H9 (cell line): ENCODE measurements at regions not wholly inside any gene's neighbourhood (a gene's known extent, or its start where the extent isn't known, plus 50 kb on each side); places are given as distances from the start of the nearest gene placed in this dataset.

ENCODE experiments used
- DNase-seq: peaks from one replicate; pipeline ENCODE4 v3.0.0-alpha.2; 2017
- H2AFZ ChIP-seq: one replicate; pipeline ENCODE4 v1.6.1; 2013; ENCODE audit warnings: mild to moderate bottlenecking, low read length, control low read depth, moderate library complexity
- H2AK5ac ChIP-seq: 2 replicates; pipeline ENCODE4 v1.6.1; 2013; ENCODE audit warnings: low read length, control low read depth, mixed read lengths; ENCODE audit not compliant: insufficient read length
- H2BK120ac ChIP-seq: one replicate; pipeline ENCODE4 v1.6.1; 2013; ENCODE audit warnings: low read depth, mild to moderate bottlenecking, low read length, control low read depth, inconsistent platforms; ENCODE audit not compliant: poor library complexity, severe bottlenecking
- H2BK12ac ChIP-seq: 2 replicates; pipeline ENCODE4 v1.6.1; 2013; ENCODE audit warnings: low read length, control low read depth, mixed read lengths, low read depth; ENCODE audit not compliant: insufficient read length
- H2BK15ac ChIP-seq: 2 replicates; pipeline ENCODE4 v1.6.1; 2013; ENCODE audit warnings: low read depth, low read length, control low read depth
- H2BK20ac ChIP-seq: one replicate; pipeline ENCODE4 v1.6.1; 2013; ENCODE audit warnings: low read depth, mild to moderate bottlenecking, low read length, control low read depth, inconsistent platforms; ENCODE audit not compliant: poor library complexity, severe bottlenecking
- H2BK5ac ChIP-seq: 2 replicates; pipeline ENCODE4 v1.6.1; 2013; ENCODE audit warnings: low read length, control low read depth, mixed read lengths; ENCODE audit not compliant: insufficient read length
- H3K14ac ChIP-seq: 2 replicates; pipeline ENCODE4 v1.6.1; 2013; ENCODE audit warnings: low read length, control low read depth; ENCODE audit not compliant: insufficient read depth
- H3K18ac ChIP-seq: 2 replicates; pipeline ENCODE4 v1.6.1; 2013; ENCODE audit warnings: low read depth, mild to moderate bottlenecking, mixed read lengths, low read length, control low read depth; ENCODE audit not compliant: insufficient read length
- H3K23ac ChIP-seq: 2 replicates; pipeline ENCODE4 v1.6.1; 2013; ENCODE audit warnings: low read length, control low read depth, mixed read lengths, low read depth; ENCODE audit not compliant: insufficient read length
- H3K23me2 ChIP-seq: 2 replicates; pipeline ENCODE4 v1.6.1; 2013; ENCODE audit warnings: low read depth, mild to moderate bottlenecking, mixed read lengths, low read length, control low read depth; ENCODE audit not compliant: insufficient read length, poor library complexity, severe bottlenecking
- H3K27ac ChIP-seq: 2 replicates; pipeline ENCODE4 v1.5.1; 2013; ENCODE audit warnings: low read length, control low read depth, mixed read lengths, low read depth; ENCODE audit not compliant: insufficient read length
- H3K27me3 ChIP-seq: 2 replicates; pipeline ENCODE4 v1.6.1; 2013; ENCODE audit warnings: low read length, control low read depth, inconsistent platforms; ENCODE audit not compliant: insufficient read depth
- H3K4ac ChIP-seq: 2 replicates; pipeline ENCODE4 v1.6.1; 2013; ENCODE audit warnings: low read depth, mild to moderate bottlenecking, control low read depth, inconsistent platforms, low read length, moderate library complexity
- H3K4me1 ChIP-seq: 2 replicates; pipeline ENCODE4 v1.6.1; 2013; ENCODE audit warnings: low read length, control low read depth, inconsistent platforms; ENCODE audit not compliant: insufficient read depth
- H3K4me2 ChIP-seq: 2 replicates; pipeline ENCODE4 v1.6.1; 2013; ENCODE audit warnings: low read length, control low read depth, mixed read lengths; ENCODE audit not compliant: insufficient read length, insufficient read depth
- H3K56ac ChIP-seq: 2 replicates; pipeline ENCODE4 v1.6.1; 2013; ENCODE audit warnings: low read depth, mild to moderate bottlenecking, mixed read lengths, low read length, control low read depth; ENCODE audit not compliant: insufficient read length
- H3K79me1 ChIP-seq: 2 replicates; pipeline ENCODE4 v1.6.1; 2013; ENCODE audit warnings: low read depth, mild to moderate bottlenecking, moderate library complexity, low read length, control low read depth, inconsistent platforms; ENCODE audit not compliant: insufficient read depth, poor library complexity, severe bottlenecking
- H3K79me2 ChIP-seq: 2 replicates; pipeline ENCODE4 v1.6.1; 2013; ENCODE audit warnings: low read length, control low read depth, inconsistent platforms; ENCODE audit not compliant: insufficient read depth
- H3K9ac ChIP-seq: 2 replicates; pipeline ENCODE4 v1.6.1; 2013; ENCODE audit warnings: low read length, control low read depth, mixed read lengths; ENCODE audit not compliant: insufficient read length; ENCODE audit errors: extremely low read depth
- H3K9me3 ChIP-seq: one replicate; pipeline ENCODE4 v1.6.1; 2013; ENCODE audit warnings: low read depth, low read length, inconsistent platforms; ENCODE audit not compliant: control insufficient read depth
- H3T11ph ChIP-seq: one replicate; pipeline ENCODE4 v1.6.1; 2013; ENCODE audit warnings: mild to moderate bottlenecking, low read length, control low read depth, inconsistent platforms
- H4K20me1 ChIP-seq: one replicate; pipeline ENCODE4 v1.6.1; 2013; ENCODE audit not compliant: control insufficient read depth, insufficient read length, insufficient read depth
- H4K5ac ChIP-seq: 2 replicates; pipeline ENCODE4 v1.6.1; 2013; ENCODE audit warnings: low read depth, mild to moderate bottlenecking, mixed read lengths, low read length, control low read depth; ENCODE audit not compliant: insufficient read length
- H4K8ac ChIP-seq: replicated peaks from 2 replicates; pipeline ENCODE4 v1.6.1; 2013; ENCODE audit warnings: low read length, control low read depth, mixed read lengths, low read depth; ENCODE audit not compliant: insufficient read length
- H4K91ac ChIP-seq: 2 replicates; pipeline ENCODE4 v1.6.1; 2013; ENCODE audit warnings: low read depth, mild to moderate bottlenecking, moderate library complexity, mixed read lengths, low read length, control low read depth; ENCODE audit not compliant: insufficient read length
- H3K27ac Mint-ChIP-seq, 3 experiments: 2 replicates in 2 of 3; 3 replicates in 1 of 3; pipeline ENCODE4 v1.8.0; 2020 to 2021; ENCODE audit warnings: mixed read lengths in 3 of 3, mild to moderate bottlenecking in 1 of 3, moderate library complexity in 1 of 3
- H3K27me3 Mint-ChIP-seq: 2 replicates; pipeline ENCODE4 v1.8.0; 2021; ENCODE audit warnings: low read depth, mild to moderate bottlenecking, moderate library complexity, mixed read lengths
- H3K36me3 Mint-ChIP-seq, 3 experiments: 2 replicates in 2 of 3; 3 replicates in 1 of 3; pipeline ENCODE4 v1.8.0; 2020 to 2021; ENCODE audit warnings: low read depth in 3 of 3, mixed read lengths in 3 of 3; ENCODE audit not compliant: insufficient read depth in 1 of 3
- H3K4me1 Mint-ChIP-seq, 2 experiments: 2 replicates each; pipeline ENCODE4 v1.8.0; 2020; ENCODE audit warnings: mixed read lengths in 2 of 2
- H3K4me3 Mint-ChIP-seq, 2 experiments: 2 replicates in 1 of 2; 3 replicates in 1 of 2; pipeline ENCODE4 v1.8.0; 2020 to 2021; ENCODE audit warnings: mild to moderate bottlenecking in 2 of 2, mixed read lengths in 2 of 2, moderate library complexity in 1 of 2
- H3K9me3 Mint-ChIP-seq, 2 experiments: 2 replicates in 1 of 2; 3 replicates in 1 of 2; pipeline ENCODE4 v1.8.0; 2020; ENCODE audit warnings: mild to moderate bottlenecking in 2 of 2, mixed read lengths in 2 of 2, moderate library complexity in 1 of 2
- WGBS: extraction: QIAGEN DNeasy Blood & Tissue Kit; methylation state at CpG from one replicate; pipeline ENCODE4 v1.1.7; 2013; ENCODE audit warnings: missing lambda C conversion rate, low lambda C conversion rate, mixed read lengths; ENCODE audit not compliant: insufficient read length; ENCODE audit errors: extremely low coverage; 5-methylcytosine and 5-hydroxymethylcytosine counted together
- TF ChIP-seq, protein P1 (sequence below): fragments of 200-600 bp; sonication (generic); conservative IDR thresholded peaks from 3 replicates; pipeline ENCODE4 v1.8.0; 2021; ENCODE audit warnings: antibody characterized with exemption, mild to moderate bottlenecking

DNA sequence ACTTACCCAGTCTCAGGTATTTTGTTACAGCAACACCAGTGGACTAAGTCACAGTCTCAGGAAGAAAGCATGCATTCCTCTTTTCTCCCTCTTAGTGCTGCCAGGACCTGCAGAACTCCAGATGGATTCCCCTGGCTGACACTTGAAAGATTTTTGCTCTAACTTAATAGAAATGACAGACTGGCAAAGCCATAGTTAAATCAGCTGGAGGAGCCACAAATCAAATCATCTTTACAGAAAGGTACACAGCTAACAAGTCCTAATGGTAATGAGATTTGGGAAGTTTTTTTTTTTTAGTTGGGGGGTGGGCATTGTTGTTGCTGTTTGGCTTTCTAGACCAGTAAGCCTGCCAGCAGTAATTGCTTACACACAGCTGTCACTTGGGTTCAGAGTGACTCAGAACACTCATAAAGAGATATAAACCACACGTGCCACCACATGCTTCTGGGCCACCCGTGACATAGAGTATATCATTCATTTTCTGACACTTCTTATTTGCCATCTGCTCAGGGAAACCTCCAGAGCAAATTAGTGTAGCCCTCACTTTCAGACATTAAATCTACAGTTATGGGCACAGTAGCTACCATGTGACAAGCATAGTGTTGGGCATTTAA lies 72.4 kb downstream of the FH start:
- Mint-ChIP-seq H3K27ac (no peak overlapping the region), H3K36me3 (peaks cover 4 to 22% (median 7%) of the 10 kb centered on the region in 3 experiments), H3K4me1 (no peaks in the 10 kb centered on the region), H3K9me3 (peaks cover 17 to 39% of the 10 kb centered on the region in 2 experiments), H3K4me3 (no peak overlapping the region), H3K27me3 (peaks cover 1% of the 10 kb centered on the region)
- Histone ChIP-seq H3T11ph (no peak overlapping the region), H2AK5ac (no peak overlapping the region), H3K23me2 (no peaks in the 10 kb centered on the region), H2BK15ac (no peak overlapping the region), H3K4me1 (no peaks in the 10 kb centered on the region), H3K79me2 (no peaks in the 10 kb centered on the region), H4K5ac (no peak overlapping the region), H4K91ac (no peak overlapping the region), H3K56ac (no peak overlapping the region), H3K14ac (no peak overlapping the region), H3K9me3 (peaks cover 15% of the 10 kb centered on the region), H3K79me1 (no peaks in the 10 kb centered on the region), H2AFZ (no peak overlapping the region), H2BK20ac (no peak overlapping the region), H3K27ac (no peak overlapping the region), H3K18ac (no peak overlapping the region), H3K4me2 (no peak overlapping the region), H2BK120ac (no peak overlapping the region), H3K4ac (no peak overlapping the region), H4K20me1 (no peaks in the 10 kb centered on the region), H3K27me3 (no peaks in the 10 kb centered on the region), H4K8ac (no peak overlapping the region), H3K23ac (no peak overlapping the region), H3K9ac (no peak overlapping the region), H2BK5ac (no peak overlapping the region), H2BK12ac (no peak overlapping the region)
- no CpG with 5 or more reads among the region's 2 CpGs for WGBS
- DNase-seq = no peak
- TF ChIP-seq, protein P1, sequence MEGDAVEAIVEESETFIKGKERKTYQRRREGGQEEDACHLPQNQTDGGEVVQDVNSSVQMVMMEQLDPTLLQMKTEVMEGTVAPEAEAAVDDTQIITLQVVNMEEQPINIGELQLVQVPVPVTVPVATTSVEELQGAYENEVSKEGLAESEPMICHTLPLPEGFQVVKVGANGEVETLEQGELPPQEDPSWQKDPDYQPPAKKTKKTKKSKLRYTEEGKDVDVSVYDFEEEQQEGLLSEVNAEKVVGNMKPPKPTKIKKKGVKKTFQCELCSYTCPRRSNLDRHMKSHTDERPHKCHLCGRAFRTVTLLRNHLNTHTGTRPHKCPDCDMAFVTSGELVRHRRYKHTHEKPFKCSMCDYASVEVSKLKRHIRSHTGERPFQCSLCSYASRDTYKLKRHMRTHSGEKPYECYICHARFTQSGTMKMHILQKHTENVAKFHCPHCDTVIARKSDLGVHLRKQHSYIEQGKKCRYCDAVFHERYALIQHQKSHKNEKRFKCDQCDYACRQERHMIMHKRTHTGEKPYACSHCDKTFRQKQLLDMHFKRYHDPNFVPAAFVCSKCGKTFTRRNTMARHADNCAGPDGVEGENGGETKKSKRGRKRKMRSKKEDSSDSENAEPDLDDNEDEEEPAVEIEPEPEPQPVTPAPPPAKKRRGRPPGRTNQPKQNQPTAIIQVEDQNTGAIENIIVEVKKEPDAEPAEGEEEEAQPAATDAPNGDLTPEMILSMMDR = no peak
